GM12874 (cell line): ENCODE measurements at regions not wholly inside any gene's neighbourhood (a gene's known extent, or its start where the extent isn't known, plus 50 kb on each side); places are given as distances from the start of the nearest gene placed in this dataset.

ENCODE experiments used
- TF ChIP-seq, protein P1 (sequence below): IDR thresholded peaks from 2 replicates; pipeline ENCODE4 v1.5.1; 2011; ENCODE audit warnings: low read depth, mild to moderate bottlenecking, control low read depth, low read length, moderate library complexity; ENCODE audit not compliant: insufficient read depth

- TF ChIP-seq, protein P1, sequence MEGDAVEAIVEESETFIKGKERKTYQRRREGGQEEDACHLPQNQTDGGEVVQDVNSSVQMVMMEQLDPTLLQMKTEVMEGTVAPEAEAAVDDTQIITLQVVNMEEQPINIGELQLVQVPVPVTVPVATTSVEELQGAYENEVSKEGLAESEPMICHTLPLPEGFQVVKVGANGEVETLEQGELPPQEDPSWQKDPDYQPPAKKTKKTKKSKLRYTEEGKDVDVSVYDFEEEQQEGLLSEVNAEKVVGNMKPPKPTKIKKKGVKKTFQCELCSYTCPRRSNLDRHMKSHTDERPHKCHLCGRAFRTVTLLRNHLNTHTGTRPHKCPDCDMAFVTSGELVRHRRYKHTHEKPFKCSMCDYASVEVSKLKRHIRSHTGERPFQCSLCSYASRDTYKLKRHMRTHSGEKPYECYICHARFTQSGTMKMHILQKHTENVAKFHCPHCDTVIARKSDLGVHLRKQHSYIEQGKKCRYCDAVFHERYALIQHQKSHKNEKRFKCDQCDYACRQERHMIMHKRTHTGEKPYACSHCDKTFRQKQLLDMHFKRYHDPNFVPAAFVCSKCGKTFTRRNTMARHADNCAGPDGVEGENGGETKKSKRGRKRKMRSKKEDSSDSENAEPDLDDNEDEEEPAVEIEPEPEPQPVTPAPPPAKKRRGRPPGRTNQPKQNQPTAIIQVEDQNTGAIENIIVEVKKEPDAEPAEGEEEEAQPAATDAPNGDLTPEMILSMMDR, result no peak
Observed at GRCh38 chr20:60649541-60649940, 602.5 kb upstream of the CDH4 start.

GRCh38 chr20:60650087-60650486 lies 602.0 kb upstream of the CDH4 start:
- TF ChIP-seq, protein P1, result no peak

DNA sequence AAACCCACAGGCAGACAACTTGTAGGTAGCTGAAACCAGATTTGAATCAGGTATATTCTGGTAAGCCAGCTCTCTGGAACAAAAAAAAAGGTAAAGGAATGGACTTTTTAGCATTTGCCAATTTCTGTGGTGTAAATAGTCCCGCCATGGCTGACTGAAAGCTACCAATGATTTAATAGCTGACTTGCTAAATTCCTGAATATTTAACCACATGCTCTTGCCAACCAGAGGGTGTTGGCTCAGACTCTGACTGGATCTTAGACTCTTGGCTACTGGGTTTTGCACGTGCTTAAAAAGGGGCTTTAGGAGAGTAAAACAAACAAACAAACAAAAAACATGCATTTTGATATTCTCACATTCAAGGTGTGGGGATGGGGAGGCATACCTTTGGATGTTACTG lies 600.0 kb upstream of the CDH4 start:
- TF ChIP-seq, protein P1, result no peak

GRCh38 chr20:60652615-60653014 lies 599.4 kb upstream of the CDH4 start:
- TF ChIP-seq, protein P1, result no peak

- TF ChIP-seq, protein P1, result no peak
Observed at GRCh38 chr20:60653111-60653845, 598.8 kb upstream of the CDH4 start.

DNA sequence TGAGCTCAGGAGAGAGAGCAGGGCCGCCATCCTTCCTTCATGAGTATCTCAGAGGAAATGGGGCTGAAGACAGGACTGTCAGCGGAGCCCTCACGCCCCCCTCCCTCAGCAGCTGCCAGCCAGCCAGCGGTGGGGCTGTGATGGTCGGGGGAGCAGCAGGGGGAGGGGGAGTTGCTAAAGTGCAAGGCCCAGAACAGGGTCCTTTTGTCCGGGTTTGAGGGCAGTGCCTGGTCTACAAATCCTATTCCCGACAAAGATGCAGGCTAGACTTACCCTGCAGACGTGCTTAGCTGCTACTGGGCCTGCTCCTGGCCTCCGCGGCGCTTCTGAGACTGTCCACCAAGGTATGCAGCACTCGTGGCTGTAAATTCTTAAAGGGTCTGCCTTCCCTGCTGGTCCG lies 593.4 kb upstream of the CDH4 start:
- TF ChIP-seq, protein P1, result no peak

DNA sequence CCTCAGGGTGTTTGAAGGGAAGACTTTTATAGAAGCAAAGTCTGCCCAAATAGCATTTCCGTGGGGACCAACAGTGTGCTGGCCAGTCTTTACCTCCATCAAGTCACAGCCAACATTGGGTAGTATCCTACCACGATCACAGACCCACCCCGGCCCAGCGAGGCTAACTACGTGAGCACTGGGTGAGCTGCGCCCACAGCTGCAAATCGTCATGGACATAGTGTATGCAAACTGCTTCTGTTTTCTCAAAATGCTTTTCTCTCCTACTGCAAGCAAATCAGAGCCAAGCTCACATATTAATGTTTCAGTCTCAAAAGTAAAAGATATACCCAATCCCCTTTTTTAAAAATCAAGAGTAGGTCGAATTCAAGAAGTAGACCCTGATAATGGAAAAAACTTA lies 592.8 kb upstream of the CDH4 start:
- TF ChIP-seq, protein P1, result no peak

- TF ChIP-seq, protein P1, result no peak
Observed at GRCh38 chr20:60662307-60662706, 589.8 kb upstream of the CDH4 start.
